Cardiac muscle cell (in vitro differentiated cells and primary cell): ENCODE measurements at regions not wholly inside any gene's neighbourhood (a gene's known extent, or its start where the extent isn't known, plus 50 kb on each side); places are given as distances from the start of the nearest gene placed in this dataset.
A peak's percentile ranks its signal among the peaks of the same experiment; 100 is the strongest.

ENCODE experiments used
- DNase-seq, 2 donors: peaks; one replicate each; pipeline versions ENCODE4 v3.0.0 to v3.0.0-alpha.2; 2010 to 2017; ENCODE audit warnings: low read depth in 1 of 2, low spot score in 1 of 2
- H3K27ac ChIP-seq: fragments of 200-600 bp; sonication (generic); 2 replicates; pipeline ENCODE4 v1.5.1; 2016
- H3K27me3 ChIP-seq: fragments of 200-600 bp; sonication (generic); 2 replicates; pipeline ENCODE4 v1.6.0; 2016; ENCODE audit warnings: control low read depth
- H3K36me3 ChIP-seq: fragments of 200-600 bp; sonication (generic); 2 replicates; pipeline ENCODE4 v1.5.1; 2016; ENCODE audit warnings: control low read depth
- H3K4me1 ChIP-seq: fragments of 200-600 bp; sonication (generic); 2 replicates; pipeline ENCODE4 v1.8.1; 2017; ENCODE audit warnings: low read depth, mild to moderate bottlenecking, mixed run types
- H3K4me3 ChIP-seq: fragments of 200-600 bp; sonication (generic); 2 replicates; pipeline ENCODE4 v1.5.1; 2016; ENCODE audit warnings: mild to moderate bottlenecking
- H3K9me3 ChIP-seq: fragments of 200-600 bp; sonication (generic); 2 replicates; pipeline ENCODE4 v1.5.1; 2017; ENCODE audit warnings: low read depth, mild to moderate bottlenecking, control low read depth
- CTCF ChIP-seq: IDR thresholded peaks from 2 replicates; pipeline ENCODE4 v1.5.1; 2012; ENCODE audit warnings: low read depth, mild to moderate bottlenecking, low read length

- no peak for TF ChIP-seq CTCF
- Histone ChIP-seq H3K27ac (no peak overlapping the region), H3K27me3 (no peaks in the 10 kb centered on the region), H3K4me3 (no peak overlapping the region), H3K4me1 (no peaks in the 10 kb centered on the region), H3K9me3 (no peaks in the 10 kb centered on the region), H3K36me3 (no peaks in the 10 kb centered on the region)
- DNase-seq, result no peak
Measured at GRCh38 chr4:11937941-11938340, 509.2 kb upstream of the HS3ST1 start.

DNA sequence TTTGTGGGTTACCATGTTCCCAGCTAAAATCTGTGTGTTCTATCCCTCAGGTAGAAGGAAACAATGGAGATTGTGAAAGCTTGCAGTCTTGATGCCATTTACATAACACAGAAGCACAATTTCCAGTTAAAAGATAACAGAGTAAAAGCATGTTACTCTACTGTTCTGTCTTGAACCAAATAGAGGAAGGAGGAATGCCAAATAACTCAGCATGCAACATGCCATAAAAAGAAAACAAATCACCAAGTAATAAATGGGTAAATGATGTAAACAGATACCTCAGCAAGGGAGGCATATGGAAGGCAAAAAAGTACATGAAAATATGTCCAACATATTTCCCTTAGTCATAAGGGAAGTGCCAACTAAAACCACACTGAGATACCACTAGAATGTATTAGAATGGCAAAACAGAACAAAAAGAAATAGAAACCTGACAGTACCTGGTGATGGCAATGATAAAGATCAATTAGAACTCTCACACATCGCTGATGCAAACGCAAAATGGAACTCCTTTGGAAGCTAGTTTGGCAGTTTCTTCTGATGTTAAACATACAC, 502.6 kb upstream of the HS3ST1 start:
- no peaks in the 10 kb centered on the region for H3K4me1 ChIP-seq

DNA sequence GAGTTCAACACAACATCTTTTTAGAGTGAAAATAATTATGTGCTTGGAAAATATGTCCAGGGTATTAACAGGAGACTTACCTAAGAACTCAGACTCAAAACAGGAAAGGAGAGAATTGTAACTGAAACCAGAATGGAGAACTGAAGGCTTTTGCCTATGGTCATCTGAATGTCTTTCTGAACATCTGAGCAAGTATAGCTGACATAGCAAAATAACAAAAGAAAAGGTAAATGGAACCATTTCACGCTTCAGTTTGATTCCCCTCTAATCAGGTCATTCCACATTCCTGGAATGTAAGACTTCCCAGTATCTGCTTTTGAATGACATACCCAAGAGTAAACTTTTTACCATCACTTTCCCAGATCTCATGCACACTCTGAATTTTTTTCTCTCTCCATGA, 500.4 kb upstream of the HS3ST1 start:
- no peak for DNase-seq
- H3K4me1 ChIP-seq, result no peaks in the 10 kb centered on the region
- TF ChIP-seq CTCF, result no peak
- no peaks in the 10 kb centered on the region for H3K27me3 ChIP-seq
- H3K4me3 ChIP-seq, result no peak overlapping the region
- H3K36me3 ChIP-seq, result no peaks in the 10 kb centered on the region
- no peak overlapping the region for H3K27ac ChIP-seq
- H3K9me3 ChIP-seq, result no peaks in the 10 kb centered on the region

More for the DNA sequence above, 502.6 kb upstream of the HS3ST1 start:
- Histone ChIP-seq H3K36me3 (no peaks in the 10 kb centered on the region), H3K27ac (no peak overlapping the region), H3K9me3 (no peaks in the 10 kb centered on the region), H3K27me3 (no peaks in the 10 kb centered on the region), H3K4me3 (no peak overlapping the region)
- no peak for TF ChIP-seq CTCF
- DNase-seq, result peak in 1 of 2 donors; percentile 43

- no peaks in the 10 kb centered on the region for H3K36me3 ChIP-seq
- no peaks in the 10 kb centered on the region for H3K9me3 ChIP-seq
- H3K27ac ChIP-seq, result no peak overlapping the region
- no peak overlapping the region for H3K4me3 ChIP-seq
- DNase-seq, result no peak
- H3K4me1 ChIP-seq, result no peaks in the 10 kb centered on the region
- TF ChIP-seq CTCF, result no peak
- no peaks in the 10 kb centered on the region for H3K27me3 ChIP-seq
Measured at GRCh38 chr4:11919316-11919715, 490.6 kb upstream of the HS3ST1 start.

DNA sequence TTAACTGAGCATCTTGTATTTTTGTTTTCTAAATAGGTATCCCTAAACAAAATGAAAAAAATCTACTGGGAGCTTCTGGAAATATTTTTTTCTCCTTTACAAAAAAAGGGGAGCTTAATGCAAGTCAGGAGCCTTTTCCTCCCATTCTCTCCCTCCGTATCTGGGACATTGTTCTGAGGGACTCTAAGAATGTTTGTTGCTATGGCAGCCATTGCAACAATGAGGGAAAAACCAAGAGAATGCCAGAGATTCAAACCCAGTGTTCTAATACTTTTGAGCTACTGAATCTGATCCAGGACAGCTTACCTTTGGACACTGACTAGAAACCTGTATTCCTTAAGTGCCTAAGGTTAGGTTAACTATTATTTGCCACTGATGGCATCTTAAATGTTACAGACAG, 485.7 kb upstream of the HS3ST1 start:
- no peaks in the 10 kb centered on the region for H3K36me3 ChIP-seq
- no peak for TF ChIP-seq CTCF
- no peaks in the 10 kb centered on the region for H3K9me3 ChIP-seq
- H3K27me3 ChIP-seq, result no peaks in the 10 kb centered on the region
- H3K4me3 ChIP-seq, result no peak overlapping the region
- H3K27ac ChIP-seq, result no peak overlapping the region
- peak in 1 of 2 donors; percentile 89 for DNase-seq
- H3K4me1 ChIP-seq, result peaks cover 6% of the 10 kb centered on the region

DNA sequence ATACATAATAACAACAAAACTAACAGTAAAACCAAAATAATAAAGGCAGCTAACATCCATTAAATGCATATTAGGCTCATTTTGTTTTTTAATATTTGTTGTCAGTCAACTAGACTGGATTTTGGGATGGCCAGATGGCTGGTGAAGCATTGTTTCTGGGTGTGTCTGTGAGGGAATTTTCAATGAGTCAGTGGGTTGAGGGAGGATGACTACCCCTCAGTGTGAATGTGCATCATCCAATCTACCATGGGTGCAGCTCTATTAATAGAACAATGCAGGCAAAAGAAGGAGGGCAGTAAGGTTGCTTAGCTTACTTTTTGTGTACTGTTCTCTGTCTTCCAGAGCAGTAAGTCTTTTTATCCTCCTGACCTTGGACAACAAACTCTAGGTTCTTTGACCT, 484.2 kb upstream of the HS3ST1 start:
- Histone ChIP-seq H3K4me1 (peaks cover 8% of the 10 kb centered on the region), H3K9me3 (no peaks in the 10 kb centered on the region), H3K36me3 (no peaks in the 10 kb centered on the region), H3K4me3 (no peak overlapping the region), H3K27me3 (no peaks in the 10 kb centered on the region), H3K27ac (no peak overlapping the region)
- no peak for TF ChIP-seq CTCF
- peak in 1 of 2 donors; percentile 39 for DNase-seq
